ENCODE measurements at regions not wholly inside any gene's neighbourhood (a gene's known extent, or its start where the extent isn't known, plus 50 kb on each side); places are given as distances from the start of the nearest gene placed in this dataset.
"Not testable (repeated sequence)": the region's sequence is repeated elsewhere in the genome, so short reads cannot be mapped to it uniquely, and the experiment has no call there.

DNA sequence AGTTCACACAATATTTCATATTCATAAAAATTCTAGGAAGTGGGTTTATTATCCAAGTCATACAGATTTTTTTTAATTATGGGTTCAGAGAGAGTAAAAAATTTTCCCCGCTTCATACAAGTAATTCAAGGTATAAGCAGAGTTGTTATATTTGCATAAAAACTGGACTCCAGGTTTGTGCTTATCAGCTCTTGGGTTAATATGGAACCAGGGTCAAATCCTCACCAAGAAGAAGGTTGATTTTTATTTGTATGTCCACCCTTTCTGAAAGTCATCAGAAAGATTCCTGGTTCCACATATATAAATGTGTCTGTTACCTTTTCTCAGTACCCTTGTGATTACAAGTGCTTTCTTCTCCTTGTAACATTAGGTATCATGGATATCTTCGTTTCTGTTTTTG lies 143.8 kb upstream of the PKN2 start:
- DNase-seq (ENCODE audit: low read depth, low spot score): no peak
- in situ Hi-C loops (cut with HindIII; ENCODE audit: low pct_unique_long_range_greater_than_20kb, low sequenced_read_pairs): no loop called here

GRCh38 chr1:88541596-88541995 lies 142.5 kb upstream of the PKN2 start:
- in situ Hi-C loops (cut with HindIII; ENCODE audit: low pct_unique_long_range_greater_than_20kb, low sequenced_read_pairs): no loop called here
- no peak for DNase-seq (ENCODE audit: low read depth, low spot score)

DNA sequence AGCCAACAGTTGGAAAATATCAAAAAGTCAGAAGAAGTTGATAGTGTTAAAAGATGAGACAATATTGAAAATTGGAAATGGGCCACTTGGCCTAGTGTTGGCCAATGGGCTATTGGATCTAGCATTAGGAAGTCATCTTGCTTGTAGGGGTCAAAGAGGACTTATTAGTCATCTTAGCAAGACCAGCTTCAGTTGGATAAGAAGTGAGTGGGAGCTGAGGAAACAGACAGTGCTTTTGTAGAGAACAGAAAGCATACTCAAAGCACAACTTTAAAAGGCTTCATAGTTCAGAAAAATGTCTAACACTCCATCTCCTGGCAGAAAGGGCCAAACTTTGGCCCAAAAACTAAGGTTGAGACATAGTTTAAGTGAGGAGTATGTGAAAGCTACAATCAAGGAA lies 139.9 kb upstream of the PKN2 start:
- no peak for DNase-seq (ENCODE audit: low read depth, low spot score)
- in situ Hi-C loops (cut with HindIII; ENCODE audit: low pct_unique_long_range_greater_than_20kb, low sequenced_read_pairs): no loop called here

GRCh38 chr1:88549536-88549935 lies 134.5 kb upstream of the PKN2 start:
- in situ Hi-C loops (cut with HindIII; ENCODE audit: low pct_unique_long_range_greater_than_20kb, low sequenced_read_pairs): no loop called here
- DNase-seq (ENCODE audit: low read depth, low spot score): no peak

DNA sequence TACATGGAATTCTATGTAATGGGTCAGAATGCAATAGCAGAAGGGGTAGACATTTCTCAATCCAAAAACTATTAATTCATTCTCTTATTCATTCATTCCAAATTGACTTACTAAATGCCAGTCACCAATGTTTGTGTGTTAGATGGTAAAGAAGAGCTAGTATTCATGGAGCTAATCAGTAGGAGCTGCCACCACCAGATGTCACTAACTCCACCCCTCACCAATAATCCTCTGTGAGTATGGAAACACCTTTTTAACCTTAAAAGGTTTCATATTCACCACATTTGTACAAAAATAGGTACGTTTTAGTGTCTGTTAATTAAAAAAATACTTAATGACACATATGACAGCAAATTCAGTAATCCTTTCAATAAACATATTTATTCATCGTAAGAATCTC lies 131.8 kb upstream of the PKN2 start:
- DNase-seq (ENCODE audit: low read depth, low spot score): peak; percentile 10
- in situ Hi-C loops (cut with HindIII; ENCODE audit: low pct_unique_long_range_greater_than_20kb, low sequenced_read_pairs): no loop called here

DNA sequence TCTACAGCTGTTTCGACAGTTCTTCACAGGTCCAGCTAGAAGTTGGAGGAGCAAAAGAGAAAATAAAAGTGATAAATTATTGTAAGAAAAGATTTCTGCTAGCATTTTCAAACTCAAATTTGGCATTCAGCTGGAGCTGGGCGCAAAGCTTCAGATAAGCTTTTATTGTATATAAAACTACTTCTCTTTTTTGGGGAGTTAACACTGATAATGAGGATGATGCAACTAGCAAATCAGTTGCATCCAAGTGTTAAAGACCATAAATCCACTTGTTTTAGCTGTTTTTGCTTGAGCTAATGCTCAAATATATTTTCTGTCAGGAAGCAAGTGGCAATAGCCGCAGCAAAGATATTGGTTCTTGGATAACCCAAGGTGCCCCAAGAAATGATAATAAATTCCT lies 127.1 kb upstream of the PKN2 start:
- in situ Hi-C loops (cut with HindIII; ENCODE audit: low pct_unique_long_range_greater_than_20kb, low sequenced_read_pairs): no loop called here
- DNase-seq (ENCODE audit: low read depth, low spot score): no peak

- in situ Hi-C loops (cut with HindIII; ENCODE audit: low pct_unique_long_range_greater_than_20kb, low sequenced_read_pairs): no loop called here
- no peak for DNase-seq (ENCODE audit: low read depth, low spot score)
Measured at GRCh38 chr1:88560621-88561020, 123.5 kb upstream of the PKN2 start.

GRCh38 chr1:88562991-88563390 lies 121.1 kb upstream of the PKN2 start:
- no peak for DNase-seq (ENCODE audit: low read depth, low spot score)
- in situ Hi-C loops (cut with HindIII; ENCODE audit: low pct_unique_long_range_greater_than_20kb, low sequenced_read_pairs): no loop called here

GRCh38 chr1:88566615-88567387 lies 117.3 kb upstream of the PKN2 start:
- in situ Hi-C loops (cut with HindIII; ENCODE audit: low pct_unique_long_range_greater_than_20kb, low sequenced_read_pairs): no loop called here
- DNase-seq (ENCODE audit: low read depth, low spot score): no peak

DNA sequence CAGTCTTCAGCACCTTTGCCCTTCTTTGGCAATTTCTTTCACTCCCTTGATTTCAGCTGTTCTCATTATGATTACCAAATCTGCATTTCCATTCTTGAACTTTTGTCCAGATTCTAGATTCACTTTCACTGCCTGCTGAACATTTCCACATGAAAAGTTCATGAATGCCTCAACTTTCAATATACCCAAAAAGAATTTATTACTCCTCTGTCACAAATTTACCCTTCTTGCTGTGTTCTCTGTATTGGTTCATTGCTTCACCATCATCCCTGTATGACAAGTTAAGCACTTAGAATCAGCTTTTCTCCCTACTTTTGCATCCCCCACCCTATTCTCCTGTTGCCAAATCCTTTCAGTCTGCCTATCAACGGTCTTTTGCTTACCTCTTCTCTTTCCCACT lies 112.6 kb upstream of the PKN2 start:
- DNase-seq (ENCODE audit: low read depth, low spot score): no peak
- in situ Hi-C loops (cut with HindIII; ENCODE audit: low pct_unique_long_range_greater_than_20kb, low sequenced_read_pairs): no loop called here

- in situ Hi-C loops (cut with HindIII; ENCODE audit: low pct_unique_long_range_greater_than_20kb, low sequenced_read_pairs): no loop called here
- no peak for DNase-seq (ENCODE audit: low read depth, low spot score)
Measured at GRCh38 chr1:88579598-88579997, 104.5 kb upstream of the PKN2 start.

DNA sequence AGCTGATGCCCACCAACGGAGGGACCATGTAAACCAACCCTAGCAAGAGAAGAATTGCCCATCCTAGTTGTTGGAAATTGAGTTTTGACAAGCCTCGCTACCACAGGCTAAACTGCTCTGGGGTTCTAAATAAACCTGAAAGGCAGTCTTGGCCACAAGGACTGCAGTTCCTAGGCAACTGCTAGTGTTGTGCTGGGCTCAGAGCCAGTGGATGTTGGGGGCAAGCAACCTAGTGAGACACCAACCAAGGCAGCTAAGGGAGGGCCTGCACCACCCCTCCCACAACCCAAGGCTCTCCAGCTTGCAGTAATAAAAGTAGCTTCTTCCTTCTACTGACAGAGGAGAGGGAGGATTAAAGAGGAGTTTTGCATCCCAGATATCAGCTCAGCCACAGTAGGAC lies 102.4 kb upstream of the PKN2 start:
- no peak for DNase-seq (ENCODE audit: low read depth, low spot score)
- in situ Hi-C loops (cut with HindIII; ENCODE audit: low pct_unique_long_range_greater_than_20kb, low sequenced_read_pairs): no loop called here

- DNase-seq (ENCODE audit: low read depth, low spot score): no peak
- in situ Hi-C loops (cut with HindIII; ENCODE audit: low pct_unique_long_range_greater_than_20kb, low sequenced_read_pairs): no loop called here
Measured at GRCh38 chr1:88593358-88593757, 90.7 kb upstream of the PKN2 start.

DNA sequence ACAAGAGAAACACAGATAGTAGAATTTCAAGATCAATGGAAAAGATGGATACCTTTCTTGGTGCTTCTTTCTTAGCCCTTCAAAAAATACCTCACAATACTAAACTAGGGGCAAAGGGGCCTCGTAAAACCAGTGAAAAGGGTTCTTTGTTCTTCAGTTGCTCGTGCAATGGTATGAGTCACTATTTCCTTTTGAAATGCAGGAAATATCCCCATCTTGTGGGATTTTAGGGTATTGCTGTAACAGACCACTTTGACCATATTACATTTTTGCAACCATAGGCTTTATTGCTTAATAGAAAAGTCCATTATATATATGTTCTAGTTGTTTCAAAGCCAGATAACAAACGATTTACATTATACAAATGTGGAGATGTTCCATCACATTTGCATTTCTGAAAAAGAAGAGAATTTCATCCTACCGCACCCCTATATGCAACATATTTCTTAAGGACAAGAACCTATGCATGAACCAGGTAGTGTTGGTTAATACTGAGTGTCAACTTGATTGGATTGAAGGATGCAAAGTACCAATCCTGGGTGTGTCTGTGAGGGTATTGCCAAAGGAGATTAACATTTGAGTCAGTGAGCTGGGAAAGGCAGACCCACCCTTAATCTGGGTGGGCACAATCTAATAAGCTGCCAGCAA lies 88.6 kb upstream of the PKN2 start:
- in situ Hi-C loops (cut with HindIII; ENCODE audit: low pct_unique_long_range_greater_than_20kb, low sequenced_read_pairs): no loop called here
- DNase-seq (ENCODE audit: low read depth, low spot score): peak; percentile 68

- not testable (repeated sequence) for DNase-seq (ENCODE audit: low read depth, low spot score)
Measured at GRCh38 chr1:88597973-88598372, 86.1 kb upstream of the PKN2 start.

GRCh38 chr1:88608139-88608943 lies 75.7 kb upstream of the PKN2 start:
- in situ Hi-C loops (cut with HindIII; ENCODE audit: low pct_unique_long_range_greater_than_20kb, low sequenced_read_pairs): no loop called here
- peak; percentile 62 for DNase-seq (ENCODE audit: low read depth, low spot score)

More at GRCh38 chr1:88597973-88598372, 86.1 kb upstream of the PKN2 start:
- in situ Hi-C loops (cut with HindIII; ENCODE audit: low pct_unique_long_range_greater_than_20kb, low sequenced_read_pairs): not testable (repeated sequence)

DNA sequence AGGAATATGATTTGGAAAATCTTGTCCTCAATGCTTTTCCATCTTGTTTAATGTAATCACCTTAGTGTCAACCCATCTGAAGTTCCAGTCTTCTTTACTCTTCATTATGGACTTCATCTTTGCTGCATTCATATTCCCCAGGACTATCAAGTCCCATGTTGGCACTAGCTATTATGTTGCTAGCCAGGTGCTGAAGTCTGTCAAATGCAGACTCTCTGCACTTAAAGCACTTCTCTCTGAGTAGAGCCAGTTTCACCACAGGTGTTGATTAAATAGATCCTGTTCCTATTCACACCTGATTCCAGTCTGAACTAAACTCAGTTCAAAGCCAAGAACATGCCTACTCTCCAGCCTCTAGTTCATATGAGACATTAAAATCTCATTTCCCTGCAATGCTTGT lies 75.0 kb upstream of the PKN2 start:
- no peak for DNase-seq (ENCODE audit: low read depth, low spot score)
- in situ Hi-C loops (cut with HindIII; ENCODE audit: low pct_unique_long_range_greater_than_20kb, low sequenced_read_pairs): no loop called here

GRCh38 chr1:88610687-88611086 lies 73.4 kb upstream of the PKN2 start:
- in situ Hi-C loops (cut with HindIII; ENCODE audit: low pct_unique_long_range_greater_than_20kb, low sequenced_read_pairs): no loop called here
- no peak for DNase-seq (ENCODE audit: low read depth, low spot score)

- in situ Hi-C loops (cut with HindIII; ENCODE audit: low pct_unique_long_range_greater_than_20kb, low sequenced_read_pairs): no loop called here
- DNase-seq (ENCODE audit: low read depth, low spot score): no peak
Measured at GRCh38 chr1:88612292-88612691, 71.8 kb upstream of the PKN2 start.

Measured in SK-MEL-5 (cell line).